B cell (primary cell): ENCODE measurements at regions not wholly inside any gene's neighbourhood (a gene's known extent, or its start where the extent isn't known, plus 50 kb on each side); places are given as distances from the start of the nearest gene placed in this dataset.

ENCODE experiments used
- ATAC-seq: fragments of 200-7000 bp; cut with Tn5 transposase; one replicate; pipeline ENCODE4 v1.10.0; 2021; ENCODE audit warnings: low read depth, mild to moderate bottlenecking, moderate number of reproducible peaks, moderate library complexity
- CTCF ChIA-PET: fragments of 350-600 bp; sonication (Branson Sonifier 250); formaldehyde crosslinking; loops from one replicate; lab custom pipeline; 2021; ENCODE audit warnings: antibody characterized with exemption, inconsistent platforms; lab: Charles Lee
- POLR2A ChIA-PET: fragments of 350-600 bp; sonication (Branson Sonifier 250); formaldehyde crosslinking; loops from one replicate; lab custom pipeline; 2021; ENCODE audit warnings: antibody characterized with exemption; lab: Charles Lee
- DNase-seq: peaks from one replicate; pipeline ENCODE4 v3.0.0; 2013
- H2AFZ ChIP-seq: 2 replicates; pipeline ENCODE4 v1.6.1; 2012; ENCODE audit warnings: mild to moderate bottlenecking, low read depth, low read length; ENCODE audit not compliant: insufficient read depth, poor library complexity, severe bottlenecking
- H3K27ac ChIP-seq, 2 donors: 1 replicate in 1 of 2; 2 replicates in 1 of 2; pipeline ENCODE4 v1.5.1; 2012 to 2013; ENCODE audit warnings: low read length in 2 of 2, mild to moderate bottlenecking in 2 of 2, moderate library complexity in 1 of 2
- H3K27me3 ChIP-seq, 4 experiments: fragments of 200-600 bp in 1 of 4; sonication (generic) in 1 of 4; replicated peaks in 1 of 4; 1 replicate in 2 of 4; 2 replicates in 2 of 4; pipeline versions ENCODE4 v1.6.1 to v1.7.0; 2013 to 2016; ENCODE audit warnings: low read length in 3 of 4, mild to moderate bottlenecking in 2 of 4, mixed read lengths in 1 of 4, moderate library complexity in 1 of 4; ENCODE audit not compliant: insufficient read depth in 4 of 4, control insufficient read depth in 3 of 4; ENCODE audit errors: control extremely low read depth in 1 of 4
- H3K36me3 ChIP-seq, 2 experiments: replicated peaks in 1 of 2; 1 replicate in 1 of 2; 2 replicates in 1 of 2; pipeline versions ENCODE4 v1.6.1 to v1.7.1; 2013; ENCODE audit warnings: low read length in 1 of 2; ENCODE audit not compliant: insufficient read depth in 2 of 2, control insufficient read depth in 1 of 2; ENCODE audit errors: control extremely low read depth in 1 of 2, extremely low read depth in 1 of 2
- H3K4me1 ChIP-seq, 2 donors: fragments of 200-600 bp in 1 of 2; sonication (generic) in 1 of 2; 1 replicate in 1 of 2; 2 replicates in 1 of 2; pipeline versions ENCODE4 v1.5.1 to v1.6.1; 2013 to 2017; ENCODE audit warnings: low read length in 2 of 2; ENCODE audit not compliant: control insufficient read depth in 2 of 2, insufficient read depth in 2 of 2
- H3K4me2 ChIP-seq: replicated peaks from 2 replicates; pipeline ENCODE3; 2012; ENCODE audit warnings: mild to moderate bottlenecking, low read depth, low read length; ENCODE audit not compliant: poor library complexity, severe bottlenecking
- H3K4me3 ChIP-seq, 5 experiments: fragments of 200-600 bp in 1 of 5; sonication (generic) in 1 of 5; 1 replicate in 3 of 5; 2 replicates in 2 of 5; pipeline versions ENCODE4 v1.5.1 to v1.7.0; 2011 to 2016; ENCODE audit warnings: low read length in 4 of 5, mild to moderate bottlenecking in 4 of 5, low read depth in 2 of 5, control low read depth in 1 of 5, moderate library complexity in 1 of 5; ENCODE audit not compliant: insufficient read depth in 1 of 5; ENCODE audit errors: control extremely low read depth in 1 of 5, extremely low read depth in 1 of 5
- H3K79me2 ChIP-seq: fragments of 200-600 bp; sonication (generic); one replicate; pipeline ENCODE4 v1.6.0; 2016; ENCODE audit warnings: low read length; ENCODE audit not compliant: control insufficient read depth, insufficient read depth
- H3K9ac ChIP-seq: fragments of 200-600 bp; sonication (generic); 2 replicates; pipeline ENCODE4 v1.6.1; 2017; ENCODE audit warnings: mild to moderate bottlenecking, low read length, moderate library complexity
- H3K9me3 ChIP-seq, 3 donors: one replicate each; pipeline versions ENCODE4 v1.6.1 to v1.7.1; 2013; ENCODE audit warnings: low read length in 2 of 3; ENCODE audit not compliant: control insufficient read depth in 2 of 3, insufficient read depth in 1 of 3; ENCODE audit errors: control extremely low read depth in 1 of 3
- H4K20me1 ChIP-seq: 2 replicates; pipeline ENCODE4 v1.6.0; 2012; ENCODE audit warnings: mild to moderate bottlenecking, low read length; ENCODE audit not compliant: insufficient read depth, control insufficient read depth, poor library complexity, severe bottlenecking
- H3K27ac Mint-ChIP-seq: one replicate; pipeline ENCODE4 v1.8.0; 2021; ENCODE audit warnings: mixed read lengths
- H3K27me3 Mint-ChIP-seq: one replicate; pipeline ENCODE4 v1.8.0; 2021; ENCODE audit warnings: mixed read lengths
- H3K4me1 Mint-ChIP-seq: one replicate; pipeline ENCODE4 v1.8.0; 2021; ENCODE audit warnings: mixed read lengths
- H3K4me3 Mint-ChIP-seq: one replicate; pipeline ENCODE4 v1.8.0; 2021; ENCODE audit warnings: mixed read lengths
- H3K9me3 Mint-ChIP-seq: one replicate; pipeline ENCODE4 v1.8.0; 2022; ENCODE audit warnings: mixed read lengths; ENCODE audit not compliant: insufficient read depth
- CTCF ChIP-seq: fragments of 200-600 bp; IDR thresholded peaks from one replicate; pipeline ENCODE4 v1.8.0; 2022; ENCODE audit warnings: antibody characterized with exemption, mild to moderate bottlenecking
- EZH2 ChIP-seq: IDR thresholded peaks from 2 replicates; pipeline ENCODE4 v1.6.1; 2012; ENCODE audit warnings: borderline replicate concordance, low read depth, mild to moderate bottlenecking, moderate library complexity, low read length; ENCODE audit not compliant: insufficient read depth, poor library complexity, severe bottlenecking
- WGBS: methylation state at CpG from one replicate; pipeline ENCODE4 v1.1.5; 2013; ENCODE audit warnings: missing lambda C conversion rate; ENCODE audit not compliant: insufficient coverage; 5-methylcytosine and 5-hydroxymethylcytosine counted together
- intact Hi-C: fragments of 100-400 bp; cut with micrococcal nuclease; formaldehyde crosslinking; loops from one replicate; pipeline ENCODE4 v1.10.0; 2022

DNA sequence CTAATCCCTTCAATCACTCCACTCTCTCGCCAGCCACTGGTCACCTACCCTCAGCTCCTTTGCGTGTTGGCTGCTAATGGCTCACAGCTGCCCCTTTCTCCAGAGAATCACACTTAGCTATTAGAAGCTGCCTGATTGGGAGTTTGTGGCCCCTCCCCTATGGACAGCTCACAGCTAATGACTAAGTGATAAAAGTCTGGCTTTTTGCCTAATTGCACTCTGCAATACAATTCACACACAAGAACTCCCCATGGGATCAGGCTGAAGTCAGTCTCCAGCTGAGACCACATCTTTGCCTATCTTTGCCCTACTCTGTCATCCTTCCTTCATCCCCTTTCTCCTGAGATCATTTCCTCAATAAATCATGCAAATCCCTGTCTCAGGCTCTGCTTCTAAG, 701.9 kb upstream of the RAB6C start:
- no peak for ATAC-seq
- no peak overlapping the region for H2AFZ ChIP-seq
- no peak overlapping the region for H3K4me2 ChIP-seq
- H3K4me3 ChIP-seq, result no peak overlapping the region
- Mint-ChIP-seq H3K4me3 (no peak overlapping the region), H3K27ac (no peak overlapping the region), H3K27me3 (no peaks in the 10 kb centered on the region), H3K4me1 (no peaks in the 10 kb centered on the region), H3K9me3 (no peaks in the 10 kb centered on the region)
- intact Hi-C loops, result no loop called here
- CTCF ChIA-PET, result no interaction called here
- no peaks in the 10 kb centered on the region for H3K9me3 ChIP-seq
- no peaks in the 10 kb centered on the region for H4K20me1 ChIP-seq
- 86% methylated on average over 2 of the region's 2 CpGs for WGBS
- H3K27ac ChIP-seq, result no peak overlapping the region
- DNase-seq, result no peak
- POLR2A ChIA-PET, result no interaction called here
- no peak overlapping the region for H3K9ac ChIP-seq
- H3K36me3 ChIP-seq, result no peaks in the 10 kb centered on the region
- TF ChIP-seq CTCF, result no peak
- TF ChIP-seq EZH2, result no peak
- H3K4me1 ChIP-seq, result no peaks in the 10 kb centered on the region
- H3K27me3 ChIP-seq, result no peaks in the 10 kb centered on the region
- H3K79me2 ChIP-seq, result no peaks in the 10 kb centered on the region

- no peaks in the 10 kb centered on the region for H3K79me2 ChIP-seq
- CTCF ChIA-PET, result no interaction called here
- Mint-ChIP-seq H3K27me3 (no peaks in the 10 kb centered on the region), H3K27ac (no peak overlapping the region), H3K4me3 (no peak overlapping the region), H3K9me3 (no peaks in the 10 kb centered on the region), H3K4me1 (no peaks in the 10 kb centered on the region)
- POLR2A ChIA-PET, result no interaction called here
- DNase-seq (no peak), ATAC-seq (no peak)
- H3K27me3 ChIP-seq, result no peaks in the 10 kb centered on the region
- H3K9me3 ChIP-seq, result peaks cover 0 to 3% (median 0%) of the 10 kb centered on the region in 3 donors
- no peaks in the 10 kb centered on the region for H3K4me1 ChIP-seq
- H3K36me3 ChIP-seq, result no peaks in the 10 kb centered on the region
- H3K9ac ChIP-seq, result no peak overlapping the region
- no peak overlapping the region for H3K4me3 ChIP-seq
- WGBS, result 96% methylated on average over 2 of the region's 5 CpGs
- TF ChIP-seq EZH2, result no peak
- TF ChIP-seq CTCF, result no peak
- no peak overlapping the region for H2AFZ ChIP-seq
- no peak overlapping the region for H3K27ac ChIP-seq
- H4K20me1 ChIP-seq, result no peaks in the 10 kb centered on the region
- H3K4me2 ChIP-seq, result no peak overlapping the region
- intact Hi-C loops, result no loop called here
Observed at GRCh38 chr2:129281791-129282530, 697.5 kb upstream of the RAB6C start.
